ENCODE measurements at regions not wholly inside any gene's neighbourhood (a gene's known extent, or its start where the extent isn't known, plus 50 kb on each side); places are given as distances from the start of the nearest gene placed in this dataset.
"Not testable (repeated sequence)": the region's sequence is repeated elsewhere in the genome, so short reads cannot be mapped to it uniquely, and the experiment has no call there.

DNA sequence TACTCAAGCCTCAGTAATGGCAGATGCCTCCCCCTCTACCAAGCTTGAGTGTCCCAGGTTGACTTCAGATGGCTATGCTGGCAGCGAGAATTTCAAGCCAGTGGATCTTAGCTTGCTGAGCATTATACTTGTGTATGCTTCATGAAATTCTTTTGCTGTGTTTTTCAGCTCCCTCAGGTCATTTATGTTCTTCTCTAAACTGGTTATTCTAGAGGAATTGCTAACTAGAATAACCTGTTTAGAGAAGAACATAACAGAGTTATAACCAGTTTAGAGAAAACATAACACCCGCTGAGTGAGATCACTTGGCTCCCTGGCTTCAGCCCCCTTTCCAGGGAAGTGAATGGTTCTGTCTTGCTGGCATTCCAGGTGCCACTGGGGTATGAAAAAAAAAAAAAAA, 503.4 kb upstream of the MIS18BP1 start:
- intact Hi-C loops (cut with DNase I); DNase-seq (ENCODE audit: low spot score): not testable (repeated sequence)

DNA sequence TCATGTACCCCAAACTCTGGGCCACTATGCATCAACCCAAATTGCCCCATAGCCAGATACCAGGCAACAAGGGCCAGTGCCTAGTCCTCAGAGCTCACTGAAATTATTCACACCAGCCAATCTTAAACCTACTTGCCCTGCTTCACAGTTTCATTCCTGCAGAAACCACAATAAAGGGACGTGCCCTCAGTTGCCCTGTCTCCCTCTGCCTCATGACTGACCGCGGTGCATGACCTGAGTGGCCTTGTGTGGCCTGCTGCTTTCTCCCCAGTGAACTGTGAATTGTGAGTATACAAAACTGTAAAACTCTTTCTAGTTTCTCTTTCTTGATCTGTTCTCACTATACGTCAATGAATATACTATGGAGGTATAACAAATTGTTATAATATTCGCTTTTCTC, 490.9 kb upstream of the MIS18BP1 start:
- DNase-seq (ENCODE audit: low spot score), result no peak
- intact Hi-C loops (cut with DNase I), result no loop called here

DNA sequence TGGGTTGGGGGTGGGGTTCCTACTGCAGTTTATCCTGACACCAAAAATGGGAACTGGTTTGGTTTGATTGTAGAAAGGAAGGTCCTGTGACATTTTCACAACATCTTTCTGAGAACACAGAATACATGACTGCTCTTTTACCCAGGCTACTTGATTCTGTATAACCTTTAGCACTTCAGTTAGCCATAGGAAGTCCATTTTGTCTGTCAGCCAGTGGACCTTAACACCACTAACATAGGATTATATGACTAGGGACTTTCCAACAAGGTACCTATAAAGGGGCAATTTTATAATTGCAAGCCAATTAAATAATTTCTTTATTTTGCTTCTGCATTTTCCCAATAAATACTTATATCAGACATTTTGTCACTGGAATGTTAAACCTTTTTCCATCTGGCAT, 489.2 kb upstream of the MIS18BP1 start:
- no peak for DNase-seq (ENCODE audit: low spot score)

DNA sequence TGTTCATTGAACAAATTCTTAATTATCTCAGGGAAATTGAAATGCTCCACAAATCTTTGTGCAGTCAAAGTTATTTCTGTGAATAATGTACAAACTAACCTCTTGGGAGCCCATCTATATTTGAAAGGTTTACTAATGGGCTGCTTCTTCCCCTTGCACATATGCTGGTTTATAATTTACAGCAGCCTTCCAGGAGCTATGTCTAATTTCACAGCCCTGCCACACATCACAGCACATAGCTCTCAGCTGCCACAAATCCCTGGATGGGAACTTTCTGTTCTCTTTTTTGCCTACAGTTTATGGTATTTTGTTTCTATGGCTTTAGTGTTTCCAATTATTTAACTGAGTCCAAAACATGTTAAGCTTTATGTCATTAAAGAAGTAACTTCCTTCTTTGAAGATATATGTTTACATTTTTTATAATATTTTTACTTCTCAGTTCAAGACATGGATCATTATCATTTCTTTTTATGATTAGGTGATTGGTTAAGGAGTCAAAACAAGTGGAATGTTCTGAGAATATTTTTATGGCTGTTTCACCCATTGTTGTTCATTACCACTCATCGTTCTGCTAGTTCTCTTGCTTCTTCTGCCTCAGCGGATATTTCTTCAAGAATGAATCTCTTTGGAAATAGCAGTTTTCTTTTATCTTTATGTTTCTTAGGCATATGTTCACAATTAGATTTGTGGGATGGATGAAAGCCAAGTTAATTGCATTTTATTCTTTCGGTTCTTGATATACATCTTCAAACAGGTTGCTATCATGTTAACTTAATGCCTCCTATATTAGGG, 475.6 kb upstream of the MIS18BP1 start:
- intact Hi-C loops (cut with DNase I), result no loop called here
- DNase-seq (ENCODE audit: low spot score), result no peak

More for the DNA sequence above, 489.2 kb upstream of the MIS18BP1 start:
- intact Hi-C loops (cut with DNase I), result no loop called here

DNA sequence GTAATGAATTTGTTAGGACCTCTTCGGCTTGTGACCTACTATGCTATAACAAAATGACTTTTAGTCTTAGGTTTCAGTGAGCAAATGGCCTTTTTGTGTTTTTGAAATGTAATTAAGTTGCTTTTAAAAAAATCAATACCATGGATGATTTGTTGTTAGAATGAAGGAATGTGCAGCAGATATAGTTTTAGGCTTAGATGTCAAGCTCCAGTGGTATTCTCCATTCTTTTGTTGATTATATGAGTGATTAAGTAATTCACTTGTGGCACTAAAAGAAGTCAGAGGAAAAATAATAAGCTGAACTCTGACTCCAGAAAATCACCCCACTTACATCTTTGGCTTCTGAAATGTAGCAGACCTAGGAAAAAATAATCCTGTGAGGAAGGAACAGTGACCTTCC, 474.1 kb upstream of the MIS18BP1 start:
- no peak for DNase-seq (ENCODE audit: low spot score)
- intact Hi-C loops (cut with DNase I), result no loop called here

DNA sequence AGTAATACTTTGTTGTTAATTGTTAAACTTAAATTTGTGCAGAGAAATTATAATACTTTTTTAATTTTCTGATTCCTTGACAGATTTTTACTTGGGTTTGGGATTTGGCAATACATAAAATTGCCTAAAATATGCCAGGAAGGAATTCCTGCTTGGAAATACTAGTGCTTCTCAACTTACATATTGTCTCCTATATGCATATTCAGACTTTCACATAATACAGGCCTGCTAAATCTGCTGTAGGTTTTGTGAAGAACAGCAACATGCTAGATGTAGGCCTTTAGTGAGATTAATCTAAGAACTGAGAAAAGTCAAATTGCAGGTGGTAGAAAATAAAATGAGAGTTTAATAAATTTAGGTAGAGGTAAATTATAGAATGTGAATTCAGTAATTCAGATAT, 468.5 kb upstream of the MIS18BP1 start:
- intact Hi-C loops (cut with DNase I), result no loop called here
- no peak for DNase-seq (ENCODE audit: low spot score)

DNA sequence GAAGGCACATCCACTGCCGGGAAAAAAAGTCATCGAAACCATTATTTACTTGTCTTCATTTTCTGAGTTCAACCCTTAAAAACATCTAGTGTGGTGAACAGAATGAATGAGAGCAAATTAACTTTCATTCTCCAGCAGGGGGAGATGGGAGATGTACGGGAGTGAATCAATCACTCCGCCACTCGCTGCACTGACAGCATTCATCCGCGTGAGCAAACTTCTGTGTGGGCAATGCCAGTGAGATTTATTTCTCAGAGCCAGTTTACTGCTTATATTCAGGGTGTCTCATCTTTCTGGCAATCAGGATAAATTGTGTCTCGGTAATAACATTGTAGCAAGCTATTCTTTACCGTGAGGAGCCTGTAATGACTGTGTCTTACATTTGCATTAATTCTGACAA, 463.6 kb upstream of the MIS18BP1 start:
- no peak for DNase-seq (ENCODE audit: low spot score)
- intact Hi-C loops (cut with DNase I), result no loop called here

DNA sequence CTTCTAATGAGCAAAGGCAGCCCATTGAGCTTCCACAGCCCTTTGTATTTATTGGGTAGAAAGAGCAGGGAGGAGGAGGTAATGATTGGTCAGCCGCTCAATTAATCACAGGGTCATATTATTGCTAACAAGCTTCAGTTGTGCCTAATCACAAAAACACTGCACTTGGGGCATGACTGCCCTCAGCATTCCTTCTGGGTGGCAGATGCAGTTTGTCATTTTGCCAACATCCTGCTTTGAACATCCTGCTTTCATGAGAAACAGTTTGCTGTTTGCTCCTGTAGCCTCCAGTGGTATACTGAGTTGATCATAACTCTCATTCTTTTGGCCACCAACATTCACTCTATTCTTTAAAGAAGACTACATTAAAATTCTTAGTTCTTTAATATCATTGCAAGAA, 462.9 kb upstream of the MIS18BP1 start:
- intact Hi-C loops (cut with DNase I), result no loop called here

DNA sequence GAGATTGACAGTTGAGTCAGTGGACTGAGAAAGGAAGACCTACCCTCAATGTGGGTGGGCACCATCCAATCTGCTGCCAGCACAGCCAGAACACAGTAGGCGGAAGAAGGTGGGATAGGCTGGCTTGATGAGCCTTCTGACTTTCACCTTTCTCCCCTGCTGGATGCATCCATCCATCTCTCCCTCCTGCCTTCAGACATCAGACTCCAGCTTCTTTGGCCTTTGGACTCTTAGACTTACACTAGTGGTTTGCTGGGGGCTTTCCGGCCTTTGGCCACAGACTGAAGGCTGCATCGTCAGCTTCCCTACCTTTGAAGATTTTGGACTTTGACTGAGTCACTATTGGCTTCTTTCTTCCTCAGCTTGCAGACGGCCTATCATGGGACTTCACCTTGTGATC, 456.5 kb upstream of the MIS18BP1 start:
- DNase-seq (ENCODE audit: low spot score), result no peak
- intact Hi-C loops (cut with DNase I), result no loop called here

More for the DNA sequence above, 462.9 kb upstream of the MIS18BP1 start:
- DNase-seq (ENCODE audit: low spot score), result no peak

DNA sequence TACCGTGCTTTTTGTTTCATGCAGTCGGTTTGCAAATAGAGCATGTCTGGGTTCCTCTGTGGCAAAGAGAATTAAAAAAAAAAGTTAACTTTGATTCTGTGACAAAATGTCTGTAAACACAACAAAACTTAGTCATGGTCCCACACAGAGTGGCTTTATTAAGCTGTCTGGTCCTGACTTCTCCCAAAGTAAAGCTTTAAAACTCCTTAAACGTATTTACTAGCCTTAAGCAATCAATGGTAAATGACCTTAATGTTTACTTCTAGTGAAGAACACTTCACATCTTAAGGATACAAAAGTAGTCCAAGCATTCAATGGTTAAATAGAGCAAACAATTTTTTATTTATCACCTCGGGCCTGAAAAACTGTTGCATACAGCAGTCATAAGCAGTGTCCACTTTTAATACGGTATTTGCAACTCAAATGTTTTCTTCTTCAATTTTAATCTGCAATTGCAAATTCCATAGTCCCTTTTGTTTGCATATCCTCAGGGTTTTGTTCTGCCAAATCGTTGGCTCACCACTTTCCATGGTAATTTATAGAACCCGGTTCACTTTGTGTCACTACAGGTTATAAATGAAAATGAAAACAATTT, 453.0 kb upstream of the MIS18BP1 start:
- DNase-seq (ENCODE audit: low spot score), result no peak
- intact Hi-C loops (cut with DNase I), result no loop called here

DNA sequence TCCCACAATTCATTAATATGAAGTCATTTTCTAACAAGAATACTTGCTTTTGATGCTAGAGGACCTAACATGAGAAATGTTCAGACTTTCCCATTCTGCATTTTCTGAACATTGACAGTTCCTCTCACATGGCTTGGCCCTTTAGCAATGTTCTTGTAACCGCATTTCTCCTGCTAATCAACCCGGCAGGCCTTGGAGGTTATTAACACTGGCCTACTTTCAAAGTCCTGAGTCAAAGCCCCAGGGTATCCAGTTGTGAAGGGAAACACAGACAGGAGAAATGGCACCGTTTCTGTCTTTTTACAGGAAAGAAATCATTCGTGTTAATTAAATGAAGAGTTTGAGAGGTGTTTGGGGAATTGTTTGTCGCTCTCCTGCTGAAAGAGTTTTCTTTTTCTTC, 446.5 kb upstream of the MIS18BP1 start:
- intact Hi-C loops (cut with DNase I), result no loop called here
- no peak for DNase-seq (ENCODE audit: low spot score)

DNA sequence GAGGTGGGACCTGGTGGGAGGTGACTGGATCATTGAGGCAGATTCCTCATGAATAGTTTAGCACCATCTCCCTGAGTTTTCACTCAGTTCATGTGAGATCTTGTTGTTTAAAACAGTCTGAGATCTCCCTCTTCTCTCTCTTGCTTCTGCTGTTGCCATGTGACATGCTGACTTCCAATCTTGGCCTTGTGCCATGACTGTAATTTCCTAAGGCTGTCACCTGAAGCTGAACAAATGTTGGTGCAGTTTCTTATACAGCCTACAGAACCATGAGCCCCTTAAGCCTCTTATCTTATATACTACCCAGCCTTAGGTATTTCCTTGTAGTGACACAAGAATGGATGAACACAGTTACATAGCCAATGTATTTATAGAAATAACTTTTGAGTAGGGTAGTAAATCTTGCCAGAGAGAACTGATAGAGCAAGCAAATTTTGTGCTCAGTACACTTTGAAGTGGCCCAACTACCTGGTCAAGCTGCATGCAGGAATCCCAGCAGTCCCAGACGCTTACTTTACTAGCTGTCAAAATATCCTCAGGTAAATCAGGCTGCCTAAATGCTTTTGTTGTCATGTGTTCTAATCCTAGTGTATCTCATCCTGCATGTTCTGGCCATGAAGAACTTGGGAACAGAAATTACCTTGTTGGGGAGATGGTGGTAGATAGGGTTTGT, 445.6 kb upstream of the MIS18BP1 start:
- intact Hi-C loops (cut with DNase I), result no loop called here
- no peak for DNase-seq (ENCODE audit: low spot score)

DNA sequence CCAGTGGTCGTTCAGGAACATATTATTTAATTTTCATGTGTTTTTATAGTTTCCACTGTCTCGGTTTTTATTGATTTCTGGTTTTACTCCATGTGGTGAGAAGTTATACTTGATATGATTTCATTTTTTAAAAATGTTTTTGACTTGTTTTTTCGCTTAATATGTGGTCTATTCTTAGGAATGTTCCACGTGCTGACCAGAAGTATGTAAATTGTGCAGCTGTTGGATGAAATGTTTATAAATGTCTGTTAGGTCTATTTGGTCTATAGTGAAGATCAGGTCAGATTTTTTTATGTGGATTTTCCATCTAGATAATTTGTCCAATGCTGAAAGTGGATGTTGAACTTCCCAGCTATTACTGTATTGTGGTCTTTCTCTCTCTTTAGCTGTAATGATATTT, 433.8 kb upstream of the MIS18BP1 start:
- DNase-seq (ENCODE audit: low spot score), result no peak
- intact Hi-C loops (cut with DNase I), result no loop called here

DNA sequence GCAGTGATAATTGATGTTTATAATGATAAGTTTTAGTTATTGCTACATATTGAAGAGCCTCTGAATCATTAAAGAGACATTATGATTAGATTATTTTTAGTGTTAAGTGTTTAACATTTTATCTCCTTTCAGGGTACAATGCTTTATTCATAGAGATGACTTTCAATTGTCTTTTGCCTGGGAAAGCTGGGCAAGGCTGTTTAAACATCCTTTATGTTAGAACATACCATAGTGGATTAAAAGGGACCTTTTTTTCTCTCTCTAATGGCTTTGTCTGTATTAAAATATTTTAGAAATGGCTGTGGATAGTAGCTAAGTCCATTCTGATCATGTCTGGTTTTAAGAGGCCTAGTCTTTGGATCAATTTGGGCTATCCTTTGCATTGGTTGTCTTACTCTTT, 427.5 kb upstream of the MIS18BP1 start:
- no peak for DNase-seq (ENCODE audit: low spot score)
- intact Hi-C loops (cut with DNase I), result no loop called here

DNA sequence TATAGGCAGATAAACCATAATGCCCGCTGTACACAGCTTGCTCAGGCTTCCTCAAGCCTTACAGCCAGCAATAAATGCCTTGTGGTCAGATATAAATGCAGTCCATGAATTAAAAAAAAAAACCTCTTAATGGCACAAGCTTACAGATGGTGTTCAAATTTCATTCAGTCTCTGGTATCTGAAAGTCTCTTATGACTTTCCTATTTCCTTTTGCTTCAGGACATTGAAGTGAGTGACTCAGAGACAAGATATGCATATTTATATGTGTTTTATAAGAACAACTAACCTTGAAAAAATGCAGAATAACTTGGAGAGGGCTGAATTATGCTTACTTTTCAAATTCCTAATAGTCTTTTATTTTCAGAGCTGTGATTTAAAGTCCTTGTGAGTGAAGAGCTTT, 426.9 kb upstream of the MIS18BP1 start:
- no peak for DNase-seq (ENCODE audit: low spot score)
- intact Hi-C loops (cut with DNase I), result no loop called here

DNA sequence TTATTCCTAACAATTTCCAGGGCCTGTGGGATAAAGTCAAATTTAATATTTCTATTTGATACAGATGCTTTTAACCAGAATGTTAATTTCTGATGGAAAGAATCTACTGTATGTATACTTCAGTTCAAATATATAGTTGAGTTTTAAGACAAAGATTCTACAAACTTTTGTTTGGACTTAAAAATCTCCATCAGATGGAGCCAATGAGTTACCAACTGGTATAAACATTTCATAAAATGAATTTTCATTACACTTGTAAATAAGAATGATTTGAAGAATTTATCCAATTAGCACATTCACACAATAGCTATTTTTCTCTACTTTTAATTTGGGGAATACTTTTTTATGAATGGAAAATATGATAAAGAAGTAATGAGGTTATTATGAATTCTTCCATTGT, 425.2 kb upstream of the MIS18BP1 start:
- no peak for DNase-seq (ENCODE audit: low spot score)
- intact Hi-C loops (cut with DNase I), result no loop called here

DNA sequence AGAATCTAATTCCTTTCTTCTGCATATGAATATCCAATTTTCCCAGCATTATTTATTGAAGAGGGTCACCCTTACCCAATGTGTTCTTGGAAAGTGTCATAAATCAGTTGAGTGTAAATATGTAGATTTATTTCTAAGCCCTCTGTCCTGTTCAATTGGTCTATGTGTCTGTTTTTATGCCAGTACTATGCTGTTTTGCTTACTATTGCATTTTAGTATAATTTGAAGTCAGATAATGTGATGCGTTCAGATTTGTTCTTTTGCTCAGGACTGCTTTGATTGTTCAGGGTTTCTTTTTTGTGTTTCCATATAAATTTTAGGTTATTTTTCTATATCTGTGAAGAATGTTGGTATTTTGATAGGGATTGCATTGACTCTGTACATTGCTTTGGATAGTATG, 420.4 kb upstream of the MIS18BP1 start:
- intact Hi-C loops (cut with DNase I), result no loop called here
- DNase-seq (ENCODE audit: low spot score), result no peak

DNA sequence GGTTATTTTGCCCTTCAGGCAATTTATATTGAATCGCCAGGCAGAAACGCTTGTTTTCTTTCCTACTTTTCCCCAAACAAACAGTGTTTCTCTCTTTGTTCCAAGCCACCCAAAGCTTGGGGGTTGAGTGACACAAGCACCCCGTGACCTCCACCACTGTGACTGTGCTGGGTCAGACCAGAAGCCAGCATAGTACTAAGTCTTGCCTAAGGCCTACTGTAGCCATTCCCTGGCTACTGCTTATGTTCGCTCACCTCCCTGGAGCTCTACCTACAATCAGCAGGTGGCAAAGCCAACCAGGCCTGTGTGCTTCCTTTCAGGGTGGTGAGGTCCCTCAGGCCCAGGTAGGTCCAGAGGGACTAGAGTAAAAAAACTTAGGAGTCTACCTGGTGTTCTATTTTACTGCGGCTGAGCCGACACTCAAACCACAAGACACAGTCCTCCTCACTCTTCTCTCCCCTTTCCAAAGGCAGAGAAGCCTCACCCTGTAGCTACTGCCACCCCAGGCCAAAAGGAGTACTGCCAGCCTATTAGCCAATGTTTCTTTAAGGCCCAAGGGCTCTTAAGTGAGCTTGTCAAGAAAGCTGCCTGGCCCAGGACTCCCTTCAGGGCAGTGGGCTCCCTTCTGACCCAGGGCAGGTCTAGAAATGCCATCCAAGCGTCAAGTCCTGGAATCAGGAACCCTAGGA, 411.8 kb upstream of the MIS18BP1 start:
- intact Hi-C loops (cut with DNase I), result no loop called here

DNA sequence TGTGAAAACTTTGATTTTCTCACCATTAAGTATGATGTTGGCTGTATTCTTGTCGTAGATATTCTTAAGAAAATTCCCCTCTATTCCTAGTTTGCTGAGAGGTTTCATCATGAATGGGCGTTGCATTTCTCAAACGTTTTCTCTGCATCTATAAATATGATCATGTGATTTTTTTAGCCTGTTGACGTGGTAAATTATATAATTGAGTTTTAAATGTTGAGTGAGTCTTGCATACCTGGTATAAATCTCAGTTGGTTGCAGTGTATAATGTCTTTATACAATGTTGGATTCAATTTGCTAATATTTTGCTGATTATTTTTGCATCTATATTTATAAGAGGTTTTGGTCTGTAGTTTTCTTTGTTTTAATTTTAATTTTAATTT, 405.9 kb upstream of the MIS18BP1 start:
- no peak for DNase-seq (ENCODE audit: low spot score)
- intact Hi-C loops (cut with DNase I), result no loop called here

More for the DNA sequence above, 411.8 kb upstream of the MIS18BP1 start:
- no peak for DNase-seq (ENCODE audit: low spot score)

DNA sequence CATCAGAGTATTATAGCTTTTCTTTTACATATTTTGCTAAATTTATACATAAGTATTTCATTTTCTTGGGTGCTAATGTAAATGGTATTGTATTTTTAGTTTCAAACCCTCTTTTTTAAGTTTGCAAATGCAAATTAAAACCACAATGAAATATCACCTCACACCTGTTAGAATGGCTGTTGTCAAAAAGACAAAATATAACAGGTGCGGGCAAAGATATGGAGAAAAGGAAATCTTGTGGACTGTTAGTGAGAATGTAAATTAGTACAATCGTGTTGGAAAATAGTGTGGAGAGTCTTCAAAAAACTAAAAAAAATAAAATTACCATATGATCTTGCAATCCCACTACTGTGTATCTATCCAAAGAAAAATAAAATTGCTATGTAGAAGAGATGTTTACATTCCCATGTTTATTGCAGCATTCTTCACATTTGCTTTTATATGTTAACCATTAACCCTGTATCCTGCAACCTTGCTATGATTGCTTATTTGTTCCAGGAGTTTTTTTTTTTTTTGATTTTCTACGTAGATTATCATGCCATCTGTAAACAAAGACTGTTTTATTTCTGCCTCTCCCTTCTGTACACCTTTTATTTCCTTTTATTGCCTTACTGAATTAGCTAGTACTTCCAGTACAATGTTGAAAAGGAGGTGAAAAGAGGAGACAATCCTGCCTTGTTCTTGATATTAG, 405.4 kb upstream of the MIS18BP1 start:
- DNase-seq (ENCODE audit: low spot score), result no peak
- intact Hi-C loops (cut with DNase I), result no loop called here
